Peyer's patch (tissue), 4 donors: ENCODE measurements at regions not wholly inside any gene's neighbourhood (a gene's known extent, or its start where the extent isn't known, plus 50 kb on each side); places are given as distances from the start of the nearest gene placed in this dataset.

Experiments
- DNase-seq, 3 donors: peaks; one replicate each; pipeline ENCODE4 v3.0.0-alpha.2; 2017 to 2019
- H3K27ac ChIP-seq, 4 donors: fragments of 200-600 bp; sonication (generic); one replicate each; pipeline ENCODE4 v1.5.1; 2016 to 2019
- H3K27me3 ChIP-seq, 2 donors: fragments of 200-600 bp; sonication (generic); one replicate each; pipeline ENCODE4 v1.5.1; 2019
- H3K36me3 ChIP-seq, 3 donors: fragments of 200-600 bp; sonication (generic); one replicate each; pipeline ENCODE4 v1.5.1; 2016 to 2019
- H3K4me1 ChIP-seq, 4 donors: fragments of 200-600 bp; sonication (generic); one replicate each; pipeline ENCODE4 v1.5.1; 2016 to 2019
- H3K4me3 ChIP-seq, 4 donors: fragments of 200-600 bp; sonication (generic); 1 replicate in 3 of 4; 2 replicates in 1 of 4; pipeline ENCODE4 v1.5.1; 2016 to 2019; ENCODE audit warnings: mild to moderate bottlenecking in 1 of 4
- H3K9me3 ChIP-seq, 4 donors: fragments of 200-600 bp; sonication (generic); one replicate each; pipeline ENCODE4 v1.5.1; 2016 to 2019; ENCODE audit warnings: mild to moderate bottlenecking in 1 of 4
- CTCF ChIP-seq, 6 experiments: fragments of 450-650 bp in 4 of 6; fragments of 200-600 bp in 2 of 6; sonication (generic) in 1 of 6; IDR thresholded peaks; one replicate each; pipeline ENCODE4 v1.5.1; 2017 to 2019; ENCODE audit warnings: antibody characterized with exemption in 6 of 6, mild to moderate bottlenecking in 3 of 6, moderate library complexity in 1 of 6
- POLR2A ChIP-seq, 2 donors: fragments of 450-650 bp; IDR thresholded peaks; one replicate each; pipeline ENCODE4 v1.5.1; 2017; ENCODE audit warnings: antibody characterized with exemption in 2 of 2, mild to moderate bottlenecking in 2 of 2, moderate library complexity in 2 of 2

- H3K9me3 ChIP-seq: no peaks in the 10 kb centered on the region
- no peak for DNase-seq
- H3K36me3 ChIP-seq: no peaks in the 10 kb centered on the region
- H3K4me1 ChIP-seq: no peaks in the 10 kb centered on the region
- H3K27me3 ChIP-seq: no peaks in the 10 kb centered on the region
- no peak for TF ChIP-seq POLR2A (IDR thresholded peaks at IDR 0.05)
- no peak for TF ChIP-seq CTCF (IDR thresholded peaks at IDR 0.05)
- no peak overlapping the region for H3K4me3 ChIP-seq
- H3K27ac ChIP-seq: no peak overlapping the region
Measured at GRCh38 chr9:27792971-27793689, 219.8 kb upstream of the C9orf72 start.

- TF ChIP-seq CTCF (IDR thresholded peaks at IDR 0.05): no peak
- no peak for TF ChIP-seq POLR2A (IDR thresholded peaks at IDR 0.05)
- Histone ChIP-seq H3K27ac (no peak overlapping the region), H3K9me3 (no peaks in the 10 kb centered on the region), H3K4me1 (no peaks in the 10 kb centered on the region), H3K27me3 (no peaks in the 10 kb centered on the region), H3K36me3 (no peaks in the 10 kb centered on the region), H3K4me3 (no peak overlapping the region)
- DNase-seq: no peak
Measured at GRCh38 chr9:27799326-27799725, 226.0 kb upstream of the C9orf72 start.

GRCh38 chr9:27800159-27800558, 226.9 kb upstream of the C9orf72 start:
- Histone ChIP-seq H3K9me3 (no peaks in the 10 kb centered on the region), H3K4me1 (no peaks in the 10 kb centered on the region), H3K27ac (no peak overlapping the region), H3K27me3 (no peaks in the 10 kb centered on the region), H3K4me3 (no peak overlapping the region), H3K36me3 (no peaks in the 10 kb centered on the region)
- DNase-seq: no peak
- TF ChIP-seq CTCF (IDR thresholded peaks at IDR 0.05): no peak
- no peak for TF ChIP-seq POLR2A (IDR thresholded peaks at IDR 0.05)

GRCh38 chr9:27800692-27801370, 227.6 kb upstream of the C9orf72 start:
- Histone ChIP-seq H3K27ac (no peak overlapping the region), H3K9me3 (no peaks in the 10 kb centered on the region), H3K4me3 (no peak overlapping the region), H3K4me1 (no peaks in the 10 kb centered on the region), H3K27me3 (no peaks in the 10 kb centered on the region), H3K36me3 (no peaks in the 10 kb centered on the region)
- DNase-seq: no peak
- TF ChIP-seq POLR2A (IDR thresholded peaks at IDR 0.05) (no peak), CTCF (IDR thresholded peaks at IDR 0.05) (no peak)

GRCh38 chr9:27801545-27801944, 228.3 kb upstream of the C9orf72 start:
- TF ChIP-seq CTCF (IDR thresholded peaks at IDR 0.05) (no peak), POLR2A (IDR thresholded peaks at IDR 0.05) (no peak)
- Histone ChIP-seq H3K9me3 (no peaks in the 10 kb centered on the region), H3K36me3 (no peaks in the 10 kb centered on the region), H3K27ac (no peak overlapping the region), H3K27me3 (no peaks in the 10 kb centered on the region), H3K4me3 (no peak overlapping the region), H3K4me1 (no peaks in the 10 kb centered on the region)
- DNase-seq: no peak
